ENCODE measurements at regions not wholly inside any gene's neighbourhood (a gene's known extent, or its start where the extent isn't known, plus 50 kb on each side); places are given as distances from the start of the nearest gene placed in this dataset.

- no peak for TF ChIP-seq POLR2A (IDR thresholded peaks at IDR 0.05)
- TF ChIP-seq, protein P1, sequence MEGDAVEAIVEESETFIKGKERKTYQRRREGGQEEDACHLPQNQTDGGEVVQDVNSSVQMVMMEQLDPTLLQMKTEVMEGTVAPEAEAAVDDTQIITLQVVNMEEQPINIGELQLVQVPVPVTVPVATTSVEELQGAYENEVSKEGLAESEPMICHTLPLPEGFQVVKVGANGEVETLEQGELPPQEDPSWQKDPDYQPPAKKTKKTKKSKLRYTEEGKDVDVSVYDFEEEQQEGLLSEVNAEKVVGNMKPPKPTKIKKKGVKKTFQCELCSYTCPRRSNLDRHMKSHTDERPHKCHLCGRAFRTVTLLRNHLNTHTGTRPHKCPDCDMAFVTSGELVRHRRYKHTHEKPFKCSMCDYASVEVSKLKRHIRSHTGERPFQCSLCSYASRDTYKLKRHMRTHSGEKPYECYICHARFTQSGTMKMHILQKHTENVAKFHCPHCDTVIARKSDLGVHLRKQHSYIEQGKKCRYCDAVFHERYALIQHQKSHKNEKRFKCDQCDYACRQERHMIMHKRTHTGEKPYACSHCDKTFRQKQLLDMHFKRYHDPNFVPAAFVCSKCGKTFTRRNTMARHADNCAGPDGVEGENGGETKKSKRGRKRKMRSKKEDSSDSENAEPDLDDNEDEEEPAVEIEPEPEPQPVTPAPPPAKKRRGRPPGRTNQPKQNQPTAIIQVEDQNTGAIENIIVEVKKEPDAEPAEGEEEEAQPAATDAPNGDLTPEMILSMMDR (IDR thresholded peaks at IDR 0.05), result no peak
These were observed 92.8 kb downstream of the MARCHF4 start for GRCh38 chr2:216279459-216279858.

All from thyroid gland (tissue), 4 donors.